ENCODE measurements at regions not wholly inside any gene's neighbourhood (a gene's known extent, or its start where the extent isn't known, plus 50 kb on each side); places are given as distances from the start of the nearest gene placed in this dataset.
"Not testable (repeated sequence)": the region's sequence is repeated elsewhere in the genome, so short reads cannot be mapped to it uniquely, and the experiment has no call there.

GRCh38 chr4:11069083-11069482 lies 359.6 kb downstream of the HS3ST1 start:
- 55% methylated on average over 3 of the region's 3 CpGs for WGBS
- no peaks in the 10 kb centered on the region for H3K27me3 ChIP-seq (ENCODE audit: control insufficient read depth in 4 of 4, insufficient read depth in 4 of 4, low read length in 3 of 4)
- no peaks in the 10 kb centered on the region for H3K4me1 ChIP-seq (ENCODE audit: control insufficient read depth in 4 of 4, insufficient read depth in 4 of 4, low read length in 3 of 4)
- H3K27ac ChIP-seq (ENCODE audit: low read depth in 1 of 2, low read length in 2 of 2) = no peak overlapping the region
- no peaks in the 10 kb centered on the region for H3K36me3 ChIP-seq (ENCODE audit: control insufficient read depth in 4 of 4, insufficient read depth in 3 of 4, low read depth in 1 of 4, low read length in 3 of 4)
- no peak for DNase-seq (ENCODE audit: low spot score)
- TF ChIP-seq MAX (IDR thresholded peaks at IDR 0.05) (no peak), RXRA (IDR thresholded peaks at IDR 0.05) (no peak)
- TF ChIP-seq, protein P1, sequence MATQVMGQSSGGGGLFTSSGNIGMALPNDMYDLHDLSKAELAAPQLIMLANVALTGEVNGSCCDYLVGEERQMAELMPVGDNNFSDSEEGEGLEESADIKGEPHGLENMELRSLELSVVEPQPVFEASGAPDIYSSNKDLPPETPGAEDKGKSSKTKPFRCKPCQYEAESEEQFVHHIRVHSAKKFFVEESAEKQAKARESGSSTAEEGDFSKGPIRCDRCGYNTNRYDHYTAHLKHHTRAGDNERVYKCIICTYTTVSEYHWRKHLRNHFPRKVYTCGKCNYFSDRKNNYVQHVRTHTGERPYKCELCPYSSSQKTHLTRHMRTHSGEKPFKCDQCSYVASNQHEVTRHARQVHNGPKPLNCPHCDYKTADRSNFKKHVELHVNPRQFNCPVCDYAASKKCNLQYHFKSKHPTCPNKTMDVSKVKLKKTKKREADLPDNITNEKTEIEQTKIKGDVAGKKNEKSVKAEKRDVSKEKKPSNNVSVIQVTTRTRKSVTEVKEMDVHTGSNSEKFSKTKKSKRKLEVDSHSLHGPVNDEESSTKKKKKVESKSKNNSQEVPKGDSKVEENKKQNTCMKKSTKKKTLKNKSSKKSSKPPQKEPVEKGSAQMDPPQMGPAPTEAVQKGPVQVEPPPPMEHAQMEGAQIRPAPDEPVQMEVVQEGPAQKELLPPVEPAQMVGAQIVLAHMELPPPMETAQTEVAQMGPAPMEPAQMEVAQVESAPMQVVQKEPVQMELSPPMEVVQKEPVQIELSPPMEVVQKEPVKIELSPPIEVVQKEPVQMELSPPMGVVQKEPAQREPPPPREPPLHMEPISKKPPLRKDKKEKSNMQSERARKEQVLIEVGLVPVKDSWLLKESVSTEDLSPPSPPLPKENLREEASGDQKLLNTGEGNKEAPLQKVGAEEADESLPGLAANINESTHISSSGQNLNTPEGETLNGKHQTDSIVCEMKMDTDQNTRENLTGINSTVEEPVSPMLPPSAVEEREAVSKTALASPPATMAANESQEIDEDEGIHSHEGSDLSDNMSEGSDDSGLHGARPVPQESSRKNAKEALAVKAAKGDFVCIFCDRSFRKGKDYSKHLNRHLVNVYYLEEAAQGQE (IDR thresholded peaks at IDR 0.05) = no peak
- H3K9ac ChIP-seq (ENCODE audit: low read depth in 1 of 2, low read length in 2 of 2) = no peak overlapping the region
- no peak overlapping the region for H3K4me3 ChIP-seq (ENCODE audit: low read depth in 1 of 3, low read length in 3 of 3)
- H3K9me3 ChIP-seq (ENCODE audit: control insufficient read depth in 4 of 4, low read length in 3 of 4) = no peaks in the 10 kb centered on the region

DNA sequence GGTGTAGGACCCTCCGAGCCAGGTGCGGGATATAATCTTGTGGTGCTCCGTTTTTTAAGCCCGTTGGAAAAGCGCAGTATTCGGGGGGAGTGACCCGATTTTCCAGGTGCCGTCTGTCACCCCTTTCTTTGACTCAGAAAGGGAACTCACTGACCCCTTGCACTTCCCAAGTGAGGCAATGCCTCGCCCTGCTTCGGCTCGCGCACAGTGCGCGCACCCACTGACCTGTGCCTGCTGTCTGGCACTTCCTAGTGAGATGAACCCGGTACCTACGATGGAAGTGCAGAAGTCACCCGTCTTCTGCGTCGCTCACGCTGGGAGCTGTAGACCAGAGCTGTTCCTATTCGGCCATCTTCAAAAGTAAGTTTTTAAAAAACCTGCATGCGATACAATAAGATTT lies 362.1 kb downstream of the HS3ST1 start:
- not testable (repeated sequence) for H3K27ac ChIP-seq (ENCODE audit: low read depth in 1 of 2, low read length in 2 of 2); H3K4me3 ChIP-seq (ENCODE audit: low read depth in 1 of 3, low read length in 3 of 3); DNase-seq (ENCODE audit: low spot score); H3K9ac ChIP-seq (ENCODE audit: low read depth in 1 of 2, low read length in 2 of 2); H3K9me3 ChIP-seq (ENCODE audit: control insufficient read depth in 4 of 4, low read length in 3 of 4); H3K27me3 ChIP-seq (ENCODE audit: control insufficient read depth in 4 of 4, insufficient read depth in 4 of 4, low read length in 3 of 4); H3K4me1 ChIP-seq (ENCODE audit: control insufficient read depth in 4 of 4, insufficient read depth in 4 of 4, low read length in 3 of 4); H3K36me3 ChIP-seq (ENCODE audit: control insufficient read depth in 4 of 4, insufficient read depth in 3 of 4, low read depth in 1 of 4, low read length in 3 of 4)
- whole genome bisulfite sequencing = 91% methylated on average over 22 of the region's 22 CpGs

GRCh38 chr4:11060637-11061036 lies 368.1 kb downstream of the HS3ST1 start:
- 88% methylated on average over 3 of the region's 3 CpGs for WGBS
- H3K4me3 ChIP-seq (ENCODE audit: low read depth in 1 of 3, low read length in 3 of 3); H3K27me3 ChIP-seq (ENCODE audit: control insufficient read depth in 4 of 4, insufficient read depth in 4 of 4, low read length in 3 of 4); H3K27ac ChIP-seq (ENCODE audit: low read depth in 1 of 2, low read length in 2 of 2); DNase-seq (ENCODE audit: low spot score); H3K9me3 ChIP-seq (ENCODE audit: control insufficient read depth in 4 of 4, low read length in 3 of 4); H3K4me1 ChIP-seq (ENCODE audit: control insufficient read depth in 4 of 4, insufficient read depth in 4 of 4, low read length in 3 of 4); H3K9ac ChIP-seq (ENCODE audit: low read depth in 1 of 2, low read length in 2 of 2); H3K36me3 ChIP-seq (ENCODE audit: control insufficient read depth in 4 of 4, insufficient read depth in 3 of 4, low read depth in 1 of 4, low read length in 3 of 4): not testable (repeated sequence)

GRCh38 chr4:11054937-11055336 lies 370.4 kb upstream of the CLNK start:
- WGBS = 92% methylated on average over 7 of the region's 7 CpGs
- not testable (repeated sequence) for H3K9ac ChIP-seq (ENCODE audit: low read depth in 1 of 2, low read length in 2 of 2); H3K4me1 ChIP-seq (ENCODE audit: control insufficient read depth in 4 of 4, insufficient read depth in 4 of 4, low read length in 3 of 4); H3K9me3 ChIP-seq (ENCODE audit: control insufficient read depth in 4 of 4, low read length in 3 of 4); H3K4me3 ChIP-seq (ENCODE audit: low read depth in 1 of 3, low read length in 3 of 3); H3K36me3 ChIP-seq (ENCODE audit: control insufficient read depth in 4 of 4, insufficient read depth in 3 of 4, low read depth in 1 of 4, low read length in 3 of 4); H3K27me3 ChIP-seq (ENCODE audit: control insufficient read depth in 4 of 4, insufficient read depth in 4 of 4, low read length in 3 of 4); DNase-seq (ENCODE audit: low spot score); H3K27ac ChIP-seq (ENCODE audit: low read depth in 1 of 2, low read length in 2 of 2)

DNA sequence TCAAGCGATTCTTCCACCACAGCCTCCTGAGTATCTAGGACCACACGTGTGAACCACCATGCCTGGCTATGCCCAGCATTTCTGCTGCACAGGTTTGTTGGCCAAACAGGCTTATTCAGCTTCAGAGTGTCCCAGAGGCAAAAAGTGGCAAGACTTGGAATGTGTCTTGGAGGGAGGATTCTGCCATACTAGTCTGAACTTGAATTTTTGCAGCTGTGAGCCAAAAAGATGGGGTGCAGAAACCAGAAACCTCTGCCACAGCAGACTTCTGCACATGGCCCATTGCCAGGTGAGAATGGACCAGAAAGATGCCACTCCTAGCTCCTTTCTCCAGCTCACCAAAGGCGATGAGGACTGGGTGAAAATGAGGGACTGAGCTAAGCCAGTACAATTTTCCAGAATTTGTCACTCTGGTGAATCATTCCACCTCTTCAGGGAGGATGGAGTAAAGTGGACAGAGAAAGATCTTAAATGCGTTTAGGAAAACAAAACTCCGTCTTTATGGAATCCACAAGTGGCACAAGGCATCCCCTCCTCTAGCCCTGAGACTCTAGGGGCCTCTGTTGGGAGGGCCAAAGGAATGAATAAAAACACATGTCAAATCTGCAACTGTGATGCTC lies 369.1 kb upstream of the CLNK start:
- no peak for DNase-seq (ENCODE audit: low spot score)
- Histone ChIP-seq H3K4me1 (ENCODE audit: control insufficient read depth in 4 of 4, insufficient read depth in 4 of 4, low read length in 3 of 4) (no peaks in the 10 kb centered on the region), H3K36me3 (ENCODE audit: control insufficient read depth in 4 of 4, insufficient read depth in 3 of 4, low read depth in 1 of 4, low read length in 3 of 4) (no peaks in the 10 kb centered on the region), H3K9me3 (ENCODE audit: control insufficient read depth in 4 of 4, low read length in 3 of 4) (no peaks in the 10 kb centered on the region), H3K4me3 (ENCODE audit: low read depth in 1 of 3, low read length in 3 of 3) (no peak overlapping the region), H3K27me3 (ENCODE audit: control insufficient read depth in 4 of 4, insufficient read depth in 4 of 4, low read length in 3 of 4) (peaks cover 0 to 2% (median 0%) of the 10 kb centered on the region in 4 donors), H3K9ac (ENCODE audit: low read depth in 1 of 2, low read length in 2 of 2) (no peak overlapping the region), H3K27ac (ENCODE audit: low read depth in 1 of 2, low read length in 2 of 2) (no peak overlapping the region)
- 78% methylated on average over 5 of the region's 5 CpGs for WGBS
- no peak for TF ChIP-seq JUND (IDR thresholded peaks at IDR 0.05)

Measured in liver (tissue), 7 donors.